Sigmoid colon (tissue), 6 donors: ENCODE measurements at regions not wholly inside any gene's neighbourhood (a gene's known extent, or its start where the extent isn't known, plus 50 kb on each side); places are given as distances from the start of the nearest gene placed in this dataset.
"Not testable (repeated sequence)": the region's sequence is repeated elsewhere in the genome, so short reads cannot be mapped to it uniquely, and the experiment has no call there.

Source experiments
- DNase-seq: peaks from one replicate; pipeline ENCODE4 v3.0.0-alpha.2; 2019
- H3K27ac ChIP-seq, 4 donors: fragments of 200-600 bp; sonication (generic); one replicate each; pipeline ENCODE4 v1.5.1; 2016 to 2019; ENCODE audit warnings: mild to moderate bottlenecking in 1 of 4
- H3K27me3 ChIP-seq, 3 donors: fragments of 200-600 bp; sonication (generic); one replicate each; pipeline ENCODE4 v1.5.1; 2019; ENCODE audit warnings: mild to moderate bottlenecking in 1 of 3
- H3K36me3 ChIP-seq, 4 donors: fragments of 200-600 bp; sonication (generic); one replicate each; pipeline ENCODE4 v1.5.1; 2016 to 2019
- H3K4me1 ChIP-seq, 4 donors: fragments of 200-600 bp; sonication (generic); one replicate each; pipeline ENCODE4 v1.5.1; 2017 to 2019
- H3K4me3 ChIP-seq, 4 donors: fragments of 200-600 bp; sonication (generic); one replicate each; pipeline ENCODE4 v1.5.1; 2017 to 2019; ENCODE audit warnings: mild to moderate bottlenecking in 2 of 4, moderate library complexity in 1 of 4
- H3K9me3 ChIP-seq, 4 donors: fragments of 200-600 bp in 3 of 4; sonication (generic) in 3 of 4; one replicate each; pipeline versions ENCODE4 v1.5.1 to v1.6.1; 2013 to 2019
- EP300 ChIP-seq, 4 donors: sonication (generic); formaldehyde crosslinking; IDR thresholded peaks; one replicate each; pipeline ENCODE4 v1.6.1; 2017; ENCODE audit warnings: antibody characterized with exemption in 4 of 4
- POLR2A ChIP-seq, 2 donors: fragments of 450-650 bp; IDR thresholded peaks; one replicate each; pipeline ENCODE4 v1.6.1; 2016; ENCODE audit warnings: antibody characterized with exemption in 2 of 2, mild to moderate bottlenecking in 2 of 2, moderate library complexity in 2 of 2
- POLR2AphosphoS5 ChIP-seq, 4 donors: sonication (generic); formaldehyde crosslinking; IDR thresholded peaks; one replicate each; pipeline ENCODE4 v1.6.1; 2017; ENCODE audit warnings: antibody characterized with exemption in 4 of 4
- WGBS, 2 donors: extraction: QIAGEN DNeasy Blood & Tissue Kit; methylation state at CpG; one replicate each; pipeline ENCODE4 v1.1.7; 2013; 5-methylcytosine and 5-hydroxymethylcytosine counted together
- intact Hi-C: fragments of 100-400 bp; cut with DNase I; formaldehyde crosslinking; loops from one replicate; pipeline ENCODE4 v1.15.1; 2023
- TF ChIP-seq, protein P1 (sequence below), 4 experiments: fragments of 450-650 bp in 3 of 4; fragments of 200-600 bp in 1 of 4; IDR thresholded peaks; one replicate each; pipeline ENCODE4 v1.5.1; 2016 to 2019; ENCODE audit warnings: antibody characterized with exemption in 4 of 4, mild to moderate bottlenecking in 3 of 4, moderate library complexity in 2 of 4
- donor health status: healthy with polysubstance abuse.
- donor health status: healthy.

DNA sequence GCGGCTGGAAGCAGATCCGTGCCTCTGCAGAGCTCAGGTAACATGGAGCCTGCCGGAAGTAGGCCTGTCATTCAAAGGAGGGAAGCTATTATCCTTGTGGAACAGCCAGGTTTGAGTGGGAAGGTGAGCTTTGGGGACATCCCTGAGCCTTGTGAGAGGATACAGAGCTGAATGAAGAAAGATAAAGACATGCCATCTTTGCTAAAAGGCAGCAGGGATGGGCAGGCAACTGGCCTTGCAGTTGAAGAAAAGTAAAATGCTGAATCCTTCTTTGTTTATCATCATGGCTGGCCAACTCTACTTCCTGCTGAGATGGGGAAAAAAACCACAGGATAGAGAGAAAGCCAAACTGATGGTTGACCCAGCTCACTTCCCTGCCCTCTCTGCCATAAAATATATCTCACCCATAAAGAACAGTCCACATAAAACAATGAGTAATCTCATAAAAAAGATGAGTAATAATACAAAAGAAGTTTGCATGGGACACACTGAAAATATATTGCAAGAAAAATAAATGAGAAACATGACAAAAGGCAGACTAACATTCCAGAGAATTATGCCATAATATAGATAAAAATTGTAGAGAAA, 226.3 kb downstream of the DLEU7 start:
- intact Hi-C loops, result no loop called here
- no peaks in the 10 kb centered on the region for H3K27me3 ChIP-seq
- H3K36me3 ChIP-seq, result no peaks in the 10 kb centered on the region
- no peak overlapping the region for H3K27ac ChIP-seq
- H3K4me3 ChIP-seq, result no peak overlapping the region
- TF ChIP-seq EP300 (IDR thresholded peaks at IDR 0.05), result no peak
- TF ChIP-seq, protein P1, sequence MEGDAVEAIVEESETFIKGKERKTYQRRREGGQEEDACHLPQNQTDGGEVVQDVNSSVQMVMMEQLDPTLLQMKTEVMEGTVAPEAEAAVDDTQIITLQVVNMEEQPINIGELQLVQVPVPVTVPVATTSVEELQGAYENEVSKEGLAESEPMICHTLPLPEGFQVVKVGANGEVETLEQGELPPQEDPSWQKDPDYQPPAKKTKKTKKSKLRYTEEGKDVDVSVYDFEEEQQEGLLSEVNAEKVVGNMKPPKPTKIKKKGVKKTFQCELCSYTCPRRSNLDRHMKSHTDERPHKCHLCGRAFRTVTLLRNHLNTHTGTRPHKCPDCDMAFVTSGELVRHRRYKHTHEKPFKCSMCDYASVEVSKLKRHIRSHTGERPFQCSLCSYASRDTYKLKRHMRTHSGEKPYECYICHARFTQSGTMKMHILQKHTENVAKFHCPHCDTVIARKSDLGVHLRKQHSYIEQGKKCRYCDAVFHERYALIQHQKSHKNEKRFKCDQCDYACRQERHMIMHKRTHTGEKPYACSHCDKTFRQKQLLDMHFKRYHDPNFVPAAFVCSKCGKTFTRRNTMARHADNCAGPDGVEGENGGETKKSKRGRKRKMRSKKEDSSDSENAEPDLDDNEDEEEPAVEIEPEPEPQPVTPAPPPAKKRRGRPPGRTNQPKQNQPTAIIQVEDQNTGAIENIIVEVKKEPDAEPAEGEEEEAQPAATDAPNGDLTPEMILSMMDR (IDR thresholded peaks at IDR 0.05), result no peak
- TF ChIP-seq POLR2AphosphoS5 (IDR thresholded peaks at IDR 0.05), result peak in 1 of 4 donors; percentile 17
- TF ChIP-seq POLR2A (IDR thresholded peaks at IDR 0.05), result no peak
- DNase-seq, result no peak
- 86 to 91% methylated on average over 3 of the region's 3 CpGs for WGBS, 2 donors
- peaks cover 0 to 7% (median 3%) of the 10 kb centered on the region in 4 donors for H3K4me1 ChIP-seq
- H3K9me3 ChIP-seq, result no peaks in the 10 kb centered on the region

DNA sequence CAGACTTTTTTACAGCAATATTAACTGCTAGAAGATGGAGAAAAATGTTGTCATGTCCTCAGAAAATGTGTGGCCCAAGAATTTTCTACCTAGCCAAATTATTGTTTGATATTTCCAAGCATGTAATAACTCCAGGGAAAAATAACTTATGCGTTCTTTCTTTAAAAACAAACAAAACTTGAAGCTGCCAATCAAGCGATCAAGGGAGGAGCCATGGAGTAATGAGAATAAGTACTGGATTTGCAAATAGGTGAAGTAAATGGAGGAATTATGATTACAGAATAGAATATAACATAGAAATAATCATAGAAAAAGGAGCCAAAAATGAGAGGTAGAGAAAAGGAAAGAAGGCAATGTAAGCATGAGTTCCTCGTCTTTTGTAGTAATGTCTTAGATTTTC, 225.3 kb downstream of the DLEU7 start:
- H3K9me3 ChIP-seq, result no peaks in the 10 kb centered on the region
- DNase-seq, result no peak
- H3K4me1 ChIP-seq, result peaks cover 0 to 7% (median 3%) of the 10 kb centered on the region in 4 donors
- no peaks in the 10 kb centered on the region for H3K36me3 ChIP-seq
- no peaks in the 10 kb centered on the region for H3K27me3 ChIP-seq
- no peak overlapping the region for H3K27ac ChIP-seq
- intact Hi-C loops, result no loop called here
- no peak overlapping the region for H3K4me3 ChIP-seq
- WGBS, 2 donors, result 94 to 97% methylated on average over 3 of the region's 3 CpGs
- TF ChIP-seq POLR2A (IDR thresholded peaks at IDR 0.05) (no peak), POLR2AphosphoS5 (IDR thresholded peaks at IDR 0.05) (no peak), EP300 (IDR thresholded peaks at IDR 0.05) (no peak)
- TF ChIP-seq, protein P1 (IDR thresholded peaks at IDR 0.05), result no peak

DNA sequence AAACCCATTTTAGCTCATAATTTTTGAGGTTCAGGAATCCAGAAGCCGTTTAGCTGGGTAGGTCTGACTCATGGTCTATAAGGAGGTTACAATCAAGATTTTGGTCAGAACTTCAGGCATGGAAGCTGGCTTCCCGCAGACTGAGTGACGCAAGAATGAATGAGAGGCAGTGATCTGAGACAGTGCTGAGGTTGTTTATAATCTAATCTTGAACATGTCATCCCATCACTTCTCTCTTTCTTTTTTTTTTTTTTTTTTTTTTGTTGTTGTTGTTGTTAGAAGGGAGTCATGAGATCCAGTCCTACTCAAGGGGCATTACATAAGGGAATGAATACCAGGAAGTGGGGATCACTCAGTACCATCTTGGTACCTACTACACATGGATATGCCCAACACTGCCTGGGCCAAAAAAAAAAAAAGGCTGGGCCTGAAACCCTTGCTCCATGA, 217.4 kb downstream of the DLEU7 start:
- intact Hi-C loops, result no loop called here
- 84 to 93% methylated on average over 3 of the region's 3 CpGs for WGBS, 2 donors
- Histone ChIP-seq H3K9me3 (no peaks in the 10 kb centered on the region), H3K27me3 (no peaks in the 10 kb centered on the region), H3K36me3 (no peaks in the 10 kb centered on the region), H3K4me1 (no peaks in the 10 kb centered on the region), H3K27ac (no peak overlapping the region), H3K4me3 (no peak overlapping the region)
- TF ChIP-seq, protein P1 (IDR thresholded peaks at IDR 0.05), result no peak
- no peak for TF ChIP-seq POLR2AphosphoS5 (IDR thresholded peaks at IDR 0.05)
- TF ChIP-seq POLR2A (IDR thresholded peaks at IDR 0.05), result no peak
- TF ChIP-seq EP300 (IDR thresholded peaks at IDR 0.05), result no peak
- no peak for DNase-seq

DNA sequence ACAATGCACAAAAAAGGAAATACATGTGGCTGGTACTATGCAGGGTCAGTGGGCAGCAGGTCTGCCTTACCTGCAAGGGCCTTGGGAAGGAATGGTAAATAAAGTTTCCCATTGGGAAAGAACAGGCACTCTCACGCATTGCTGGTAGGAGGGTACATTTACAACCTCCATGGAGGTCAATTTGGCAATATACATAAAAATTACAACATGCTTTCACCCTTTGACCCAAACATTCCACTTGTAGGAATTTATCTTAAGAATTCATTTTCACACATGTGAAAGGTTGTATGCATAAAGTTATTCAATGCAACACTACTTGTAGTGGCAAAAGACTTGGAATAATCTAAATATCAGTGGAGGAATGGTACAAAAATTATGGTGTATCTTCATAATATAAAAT, 216.4 kb downstream of the DLEU7 start:
- H3K4me1 ChIP-seq, result no peaks in the 10 kb centered on the region
- no peak overlapping the region for H3K4me3 ChIP-seq
- no peak overlapping the region for H3K27ac ChIP-seq
- intact Hi-C loops, result no loop called here
- H3K36me3 ChIP-seq, result no peaks in the 10 kb centered on the region
- 54 to 79% methylated on average over 1 of the region's 1 CpG for WGBS, 2 donors
- no peaks in the 10 kb centered on the region for H3K27me3 ChIP-seq
- no peak for DNase-seq
- TF ChIP-seq POLR2AphosphoS5 (IDR thresholded peaks at IDR 0.05), result no peak
- no peak for TF ChIP-seq EP300 (IDR thresholded peaks at IDR 0.05)
- TF ChIP-seq, protein P1 (IDR thresholded peaks at IDR 0.05), result no peak
- no peak for TF ChIP-seq POLR2A (IDR thresholded peaks at IDR 0.05)
- no peaks in the 10 kb centered on the region for H3K9me3 ChIP-seq

DNA sequence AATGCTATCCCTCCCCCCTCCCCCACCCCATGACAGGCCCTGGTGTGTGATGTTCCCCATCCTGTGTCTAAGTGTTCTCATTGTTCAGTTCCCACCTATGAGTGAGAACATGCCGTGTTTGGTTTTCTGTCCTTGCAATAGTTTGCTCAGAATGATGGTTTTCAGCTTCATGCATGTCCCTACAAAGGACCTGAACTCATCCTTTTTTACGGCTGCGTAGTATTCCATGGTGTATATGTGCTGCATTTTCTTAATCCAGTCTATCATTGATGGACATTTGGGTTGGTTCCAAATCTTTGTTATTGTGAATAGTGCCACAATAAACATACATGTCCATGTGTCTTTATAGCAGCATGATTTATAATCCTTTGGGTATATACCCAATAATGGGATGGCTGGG, 215.0 kb downstream of the DLEU7 start:
- H3K9me3 ChIP-seq, H3K4me3 ChIP-seq, intact Hi-C loops, DNase-seq, H3K4me1 ChIP-seq, H3K36me3 ChIP-seq, H3K27ac ChIP-seq, H3K27me3 ChIP-seq: not testable (repeated sequence)
- WGBS, 2 donors, result 98 to 99% methylated on average over 3 of the region's 3 CpGs
